NB4 (cell line): ENCODE measurements at regions not wholly inside any gene's neighbourhood (a gene's known extent, or its start where the extent isn't known, plus 50 kb on each side); places are given as distances from the start of the nearest gene placed in this dataset.

Experiments used
- MYC ChIP-seq: IDR thresholded peaks from 2 replicates; pipeline ENCODE4 v1.6.1; 2011; ENCODE audit warnings: low read depth, low read length
- POLR2A ChIP-seq: IDR thresholded peaks from 2 replicates; pipeline ENCODE4 v1.6.1; 2011; ENCODE audit warnings: mild to moderate bottlenecking; ENCODE audit not compliant: insufficient read length; ENCODE audit errors: extremely low read depth
- TF ChIP-seq, protein P1 (sequence below): IDR thresholded peaks from 2 replicates; pipeline ENCODE4 v1.6.1; 2011; ENCODE audit warnings: low read depth, low read length
- TF ChIP-seq, protein P2 (sequence below): IDR thresholded peaks from one replicate; pipeline ENCODE4 v1.5.1; 2012; ENCODE audit warnings: low read depth, low read length

DNA sequence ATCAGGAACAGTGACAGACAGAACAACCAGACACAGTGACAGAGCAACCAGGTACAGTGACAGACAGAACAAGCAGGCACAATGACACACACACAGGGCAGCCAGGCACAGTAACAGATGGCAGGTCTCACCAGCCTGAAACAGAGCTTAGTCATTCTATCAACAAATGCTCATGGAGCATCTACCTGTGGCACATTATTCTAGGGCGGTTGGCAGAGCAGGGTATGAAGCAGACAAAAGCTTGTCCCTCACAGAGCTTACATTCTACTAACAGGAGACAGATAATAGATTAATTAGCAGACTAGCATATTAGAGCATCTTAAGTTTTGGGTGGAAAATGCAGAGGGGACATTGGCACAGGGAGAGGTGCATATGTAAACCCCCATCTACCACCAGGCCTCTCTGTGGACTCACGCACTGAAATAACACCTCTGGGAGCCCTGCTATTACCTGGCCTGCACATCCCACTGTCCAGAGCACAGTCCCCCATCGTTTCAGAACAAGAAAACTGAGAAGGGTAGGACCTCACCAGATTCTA lies 64.1 kb upstream of the RAB6C start:
- no peak for TF ChIP-seq MYC
- TF ChIP-seq, protein P1, sequence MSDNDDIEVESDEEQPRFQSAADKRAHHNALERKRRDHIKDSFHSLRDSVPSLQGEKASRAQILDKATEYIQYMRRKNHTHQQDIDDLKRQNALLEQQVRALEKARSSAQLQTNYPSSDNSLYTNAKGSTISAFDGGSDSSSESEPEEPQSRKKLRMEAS: no peak
- TF ChIP-seq, protein P2, sequence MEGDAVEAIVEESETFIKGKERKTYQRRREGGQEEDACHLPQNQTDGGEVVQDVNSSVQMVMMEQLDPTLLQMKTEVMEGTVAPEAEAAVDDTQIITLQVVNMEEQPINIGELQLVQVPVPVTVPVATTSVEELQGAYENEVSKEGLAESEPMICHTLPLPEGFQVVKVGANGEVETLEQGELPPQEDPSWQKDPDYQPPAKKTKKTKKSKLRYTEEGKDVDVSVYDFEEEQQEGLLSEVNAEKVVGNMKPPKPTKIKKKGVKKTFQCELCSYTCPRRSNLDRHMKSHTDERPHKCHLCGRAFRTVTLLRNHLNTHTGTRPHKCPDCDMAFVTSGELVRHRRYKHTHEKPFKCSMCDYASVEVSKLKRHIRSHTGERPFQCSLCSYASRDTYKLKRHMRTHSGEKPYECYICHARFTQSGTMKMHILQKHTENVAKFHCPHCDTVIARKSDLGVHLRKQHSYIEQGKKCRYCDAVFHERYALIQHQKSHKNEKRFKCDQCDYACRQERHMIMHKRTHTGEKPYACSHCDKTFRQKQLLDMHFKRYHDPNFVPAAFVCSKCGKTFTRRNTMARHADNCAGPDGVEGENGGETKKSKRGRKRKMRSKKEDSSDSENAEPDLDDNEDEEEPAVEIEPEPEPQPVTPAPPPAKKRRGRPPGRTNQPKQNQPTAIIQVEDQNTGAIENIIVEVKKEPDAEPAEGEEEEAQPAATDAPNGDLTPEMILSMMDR: no peak
- TF ChIP-seq POLR2A: no peak
